HG03521 (cell line): ENCODE measurements at regions not wholly inside any gene's neighbourhood (a gene's known extent, or its start where the extent isn't known, plus 50 kb on each side); places are given as distances from the start of the nearest gene placed in this dataset.

ENCODE experiments used
- ATAC-seq: cut with Tn5 transposase; IDR thresholded peaks from one replicate; pipeline ENCODE4 v1.9.1; 2021; ENCODE audit warnings: mild to moderate bottlenecking, moderate library complexity; ENCODE audit not compliant: unreplicated experiment

GRCh38 chr16:79810449-79811189 is 210.1 kb upstream of the MAF start:
- no peak for ATAC-seq

- ATAC-seq, result no peak
Observed at GRCh38 chr16:79809376-79809775, 208.8 kb upstream of the MAF start.

GRCh38 chr16:79808731-79809130 is 208.2 kb upstream of the MAF start:
- ATAC-seq, result no peak

GRCh38 chr16:79806757-79807156 is 206.2 kb upstream of the MAF start:
- no peak for ATAC-seq

- no peak for ATAC-seq
Observed at GRCh38 chr16:79805621-79806020, 205.1 kb upstream of the MAF start.

- no peak for ATAC-seq
Observed at GRCh38 chr16:79801646-79802045, 201.1 kb upstream of the MAF start.

GRCh38 chr16:79800016-79800608 is 199.6 kb upstream of the MAF start:
- no peak for ATAC-seq

GRCh38 chr16:79798416-79799053 is 198.0 kb upstream of the MAF start:
- no peak for ATAC-seq

GRCh38 chr16:79797486-79797885 is 196.9 kb upstream of the MAF start:
- no peak for ATAC-seq

- ATAC-seq, result no peak
Observed at GRCh38 chr16:79795556-79795955, 195.0 kb upstream of the MAF start.

- ATAC-seq, result no peak
Observed at GRCh38 chr16:79794941-79795340, 194.4 kb upstream of the MAF start.

- no peak for ATAC-seq
Observed at GRCh38 chr16:79792664-79793351, 192.3 kb upstream of the MAF start.

GRCh38 chr16:79792076-79792475 is 191.5 kb upstream of the MAF start:
- ATAC-seq, result no peak

GRCh38 chr16:79790854-79791253 is 190.3 kb upstream of the MAF start:
- no peak for ATAC-seq

GRCh38 chr16:79788949-79789348 is 188.4 kb upstream of the MAF start:
- ATAC-seq, result no peak

- ATAC-seq, result no peak
Observed at GRCh38 chr16:79786389-79786788, 185.9 kb upstream of the MAF start.

GRCh38 chr16:79784007-79784406 is 183.5 kb upstream of the MAF start:
- no peak for ATAC-seq

GRCh38 chr16:79777679-79778078 is 177.1 kb upstream of the MAF start:
- ATAC-seq, result no peak

GRCh38 chr16:79776243-79776847 is 175.8 kb upstream of the MAF start:
- ATAC-seq, result no peak

- no peak for ATAC-seq
Observed at GRCh38 chr16:79772784-79773183, 172.2 kb upstream of the MAF start.

GRCh38 chr16:79772048-79772447 is 171.5 kb upstream of the MAF start:
- no peak for ATAC-seq
